Caco-2 (cell line): ENCODE measurements at regions not wholly inside any gene's neighbourhood (a gene's known extent, or its start where the extent isn't known, plus 50 kb on each side); places are given as distances from the start of the nearest gene placed in this dataset.

Source experiments
- BruUV-seq: library from RNA; stranded (reverse); fragments of 400-500 nt; replicated peaks from 2 replicates; lab custom pipeline; 2021; lab: Mats Ljungman, UMichigan
- CTCF ChIA-PET: fragments of 300-600 bp; sonication (Branson Sonifier 250); formaldehyde crosslinking; loops from one replicate; lab custom pipeline; 2022; ENCODE audit warnings: antibody characterized with exemption; lab: Charles Lee
- POLR2A ChIA-PET: fragments of 300-600 bp; sonication (Branson Sonifier 250); formaldehyde crosslinking; loops from one replicate; lab custom pipeline; 2022; ENCODE audit warnings: antibody characterized with exemption; lab: Charles Lee
- DNase-seq, 2 experiments: peaks; one replicate each; pipeline versions ENCODE4 v3.0.0 to v3.0.0-alpha.2; 2020 to 2022
- H3K27me3 ChIP-seq: replicated peaks from 2 replicates; pipeline ENCODE4 v1.6.0; 2011; ENCODE audit warnings: low read length; ENCODE audit not compliant: control insufficient read depth, insufficient read depth
- H3K36me3 ChIP-seq: 2 replicates; pipeline ENCODE4 v1.5.1; 2011; ENCODE audit warnings: low read length; ENCODE audit not compliant: control insufficient read depth, insufficient read depth
- H3K4me1 ChIP-seq: fragments of 250-450 bp; sonication (Bioruptor Pico); 2 replicates; pipeline ENCODE4 v1.5.1; 2020; ENCODE audit warnings: mild to moderate bottlenecking
- H3K4me3 ChIP-seq: 2 replicates; pipeline ENCODE4 v1.5.1; 2011; ENCODE audit warnings: low read depth, mild to moderate bottlenecking, control low read depth, low read length
- H3K9me3 ChIP-seq: fragments of 250-450 bp; sonication (Bioruptor Pico); 2 replicates; pipeline ENCODE4 v1.5.1; 2020; ENCODE audit warnings: mild to moderate bottlenecking, moderate library complexity
- H3K27ac Mint-ChIP-seq: one replicate; pipeline ENCODE4 v1.8.0; 2022; ENCODE audit warnings: mixed read lengths; ENCODE audit not compliant: unreplicated experiment
- H3K27me3 Mint-ChIP-seq: one replicate; pipeline ENCODE4 v1.8.0; 2022; ENCODE audit warnings: mixed read lengths; ENCODE audit not compliant: insufficient read depth, unreplicated experiment
- H3K36me3 Mint-ChIP-seq: one replicate; pipeline ENCODE4 v1.8.0; 2022; ENCODE audit warnings: mild to moderate bottlenecking, mixed read lengths; ENCODE audit not compliant: insufficient read depth, unreplicated experiment
- H3K4me1 Mint-ChIP-seq: one replicate; pipeline ENCODE4 v1.8.0; 2022; ENCODE audit warnings: low read depth, mixed read lengths; ENCODE audit not compliant: unreplicated experiment
- H3K4me3 Mint-ChIP-seq: one replicate; pipeline ENCODE4 v1.8.0; 2022; ENCODE audit warnings: mild to moderate bottlenecking, moderate library complexity, mixed read lengths; ENCODE audit not compliant: unreplicated experiment
- H3K9me3 Mint-ChIP-seq: one replicate; pipeline ENCODE4 v1.8.0; 2022; ENCODE audit warnings: mixed read lengths; ENCODE audit not compliant: unreplicated experiment
- intact Hi-C: fragments of 100-400 bp; cut with micrococcal nuclease; formaldehyde crosslinking; loops from one replicate; pipeline ENCODE4 v1.10.0; 2022; ENCODE audit not compliant: unreplicated experiment
- TF ChIP-seq, protein P1 (sequence below), 2 experiments: fragments of 200-600 bp in 1 of 2; IDR thresholded peaks; 1 replicate in 1 of 2; 2 replicates in 1 of 2; pipeline versions ENCODE4 v1.5.1 to v1.8.0; 2011 to 2022; ENCODE audit warnings: antibody characterized with exemption in 1 of 2, control low read depth in 1 of 2, inconsistent platforms in 1 of 2, low read depth in 1 of 2, low read length in 1 of 2, mild to moderate bottlenecking in 1 of 2, moderate library complexity in 1 of 2; ENCODE audit not compliant: insufficient read depth in 1 of 2, severe bottlenecking in 1 of 2, unreplicated experiment in 1 of 2

DNA sequence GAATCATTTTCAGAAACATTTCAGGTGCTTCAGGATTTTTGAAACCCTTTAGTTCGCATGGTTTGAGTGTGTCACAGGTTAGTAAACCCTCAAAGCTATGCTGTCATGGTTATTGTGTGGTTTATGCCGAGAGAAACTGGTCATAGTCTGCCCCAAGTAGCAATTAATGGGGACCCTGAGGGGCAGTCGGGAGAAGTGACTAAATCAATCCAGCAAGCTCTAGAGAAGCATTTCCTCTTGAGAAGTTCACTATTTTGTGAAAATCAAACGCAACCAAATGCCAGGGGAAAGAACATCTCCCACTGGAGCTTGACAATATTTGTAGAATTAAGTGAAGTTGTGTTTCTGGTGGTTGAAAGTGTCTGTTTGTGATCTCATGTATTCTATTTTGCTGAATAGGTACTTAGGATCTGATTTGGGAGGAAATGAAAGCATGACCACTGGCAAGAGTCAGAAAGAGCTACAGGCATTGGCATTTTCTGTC lies 63.0 kb upstream of the BACH1 start:
- H3K9me3 ChIP-seq, result no peaks in the 10 kb centered on the region
- Mint-ChIP-seq H3K36me3 (no peaks in the 10 kb centered on the region), H3K27ac (no peak overlapping the region), H3K4me1 (peaks cover 29% of the 10 kb centered on the region), H3K9me3 (no peaks in the 10 kb centered on the region), H3K27me3 (no peaks in the 10 kb centered on the region), H3K4me3 (no peak overlapping the region)
- no peak overlapping the region for H3K4me3 ChIP-seq
- DNase-seq, result no peak
- H3K4me1 ChIP-seq, result peaks cover 20% of the 10 kb centered on the region
- no peaks in the 10 kb centered on the region for H3K27me3 ChIP-seq
- no peaks in the 10 kb centered on the region for H3K36me3 ChIP-seq
- CTCF ChIA-PET, result no interaction called here
- no TSS peak for BruUV-seq
- POLR2A ChIA-PET, result no interaction called here
- intact Hi-C loops, result no loop called here
- TF ChIP-seq, protein P1, sequence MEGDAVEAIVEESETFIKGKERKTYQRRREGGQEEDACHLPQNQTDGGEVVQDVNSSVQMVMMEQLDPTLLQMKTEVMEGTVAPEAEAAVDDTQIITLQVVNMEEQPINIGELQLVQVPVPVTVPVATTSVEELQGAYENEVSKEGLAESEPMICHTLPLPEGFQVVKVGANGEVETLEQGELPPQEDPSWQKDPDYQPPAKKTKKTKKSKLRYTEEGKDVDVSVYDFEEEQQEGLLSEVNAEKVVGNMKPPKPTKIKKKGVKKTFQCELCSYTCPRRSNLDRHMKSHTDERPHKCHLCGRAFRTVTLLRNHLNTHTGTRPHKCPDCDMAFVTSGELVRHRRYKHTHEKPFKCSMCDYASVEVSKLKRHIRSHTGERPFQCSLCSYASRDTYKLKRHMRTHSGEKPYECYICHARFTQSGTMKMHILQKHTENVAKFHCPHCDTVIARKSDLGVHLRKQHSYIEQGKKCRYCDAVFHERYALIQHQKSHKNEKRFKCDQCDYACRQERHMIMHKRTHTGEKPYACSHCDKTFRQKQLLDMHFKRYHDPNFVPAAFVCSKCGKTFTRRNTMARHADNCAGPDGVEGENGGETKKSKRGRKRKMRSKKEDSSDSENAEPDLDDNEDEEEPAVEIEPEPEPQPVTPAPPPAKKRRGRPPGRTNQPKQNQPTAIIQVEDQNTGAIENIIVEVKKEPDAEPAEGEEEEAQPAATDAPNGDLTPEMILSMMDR (IDR thresholded peaks at IDR 0.05; ENCODE audit: insufficient read depth in 1 of 2, low read depth in 1 of 2, low read length in 1 of 2, severe bottlenecking in 1 of 2, unreplicated experiment in 1 of 2), result no peak

DNA sequence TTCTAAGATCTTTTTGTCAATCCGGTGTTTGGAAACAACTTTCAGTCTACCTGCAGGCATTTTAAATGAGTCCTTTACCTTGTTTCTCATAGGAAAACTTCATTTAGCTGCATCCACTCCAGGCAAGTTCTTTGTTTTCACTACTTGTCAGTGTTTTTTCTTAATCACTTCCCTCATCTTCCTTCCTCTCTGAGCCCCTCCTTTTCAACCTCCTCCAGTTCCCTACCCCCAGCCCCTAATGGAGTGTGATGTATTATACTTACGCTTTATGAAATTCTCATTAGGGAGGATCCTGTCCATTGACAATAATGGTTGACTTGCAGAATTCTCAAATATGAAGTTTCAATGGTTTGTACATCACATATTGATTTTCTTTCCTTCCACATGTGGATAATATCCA lies 62.5 kb upstream of the BACH1 start:
- TF ChIP-seq, protein P1 (IDR thresholded peaks at IDR 0.05; ENCODE audit: insufficient read depth in 1 of 2, low read depth in 1 of 2, low read length in 1 of 2, severe bottlenecking in 1 of 2, unreplicated experiment in 1 of 2), result no peak
- intact Hi-C loops, result no loop called here
- H3K4me1 Mint-ChIP-seq, result peaks cover 25% of the 10 kb centered on the region
- no TSS peak for BruUV-seq
- H3K4me3 Mint-ChIP-seq, result no peak overlapping the region
- Histone ChIP-seq H3K4me3 (no peak overlapping the region), H3K4me1 (peaks cover 20% of the 10 kb centered on the region), H3K9me3 (no peaks in the 10 kb centered on the region), H3K36me3 (no peaks in the 10 kb centered on the region), H3K27me3 (no peaks in the 10 kb centered on the region)
- no peak for DNase-seq
- CTCF ChIA-PET, result no interaction called here
- H3K36me3 Mint-ChIP-seq, result no peaks in the 10 kb centered on the region
- POLR2A ChIA-PET, result no interaction called here
- no peaks in the 10 kb centered on the region for H3K27me3 Mint-ChIP-seq
- H3K9me3 Mint-ChIP-seq, result no peaks in the 10 kb centered on the region
- no peak overlapping the region for H3K27ac Mint-ChIP-seq

DNA sequence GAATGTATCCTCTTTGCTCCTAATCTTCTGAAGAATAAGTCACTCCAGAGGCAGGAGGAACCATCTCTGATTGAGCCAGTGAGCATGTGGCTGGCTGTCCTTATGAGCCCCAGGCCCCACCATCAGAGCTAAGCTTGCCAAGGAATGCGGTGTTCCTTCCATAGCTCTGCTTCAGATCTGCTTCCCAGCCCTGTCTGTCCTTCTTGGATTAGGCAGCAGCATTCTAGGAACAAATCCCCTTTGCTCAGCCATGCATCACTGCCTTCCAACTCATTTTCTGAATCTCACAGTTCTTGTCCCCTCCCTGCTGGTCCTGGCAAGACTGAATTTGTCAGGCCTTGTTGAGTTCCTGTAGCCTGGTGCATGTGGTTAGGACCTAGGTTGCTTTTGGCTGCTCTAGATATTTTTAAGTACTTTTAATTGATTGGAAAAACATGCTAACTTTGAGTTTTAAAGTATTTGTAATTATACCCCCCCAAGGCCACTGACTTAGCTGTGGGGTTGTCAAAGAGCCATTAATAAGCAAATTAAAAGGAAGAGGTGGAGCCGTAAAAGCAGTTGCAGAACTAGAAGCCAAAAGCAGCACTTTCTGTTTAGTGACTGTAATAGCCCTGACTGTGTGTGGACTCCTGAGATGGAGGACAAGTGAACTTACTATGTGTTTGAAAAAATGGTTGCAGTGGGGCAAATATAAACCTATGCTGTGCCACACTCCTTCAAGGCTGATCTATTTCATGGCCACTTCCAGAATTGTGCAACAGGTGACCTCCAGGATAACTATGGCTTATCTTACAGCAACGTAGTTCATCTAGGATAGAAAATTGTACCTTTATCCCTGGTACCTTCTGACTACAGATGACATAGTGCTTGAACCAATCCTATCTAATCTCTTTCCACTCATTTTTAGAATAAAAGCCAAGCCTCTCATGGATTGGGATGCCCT lies 61.3 kb upstream of the BACH1 start:
- ChIA-PET POLR2A (no interaction called here), CTCF (no interaction called here)
- H3K27me3 ChIP-seq, result no peaks in the 10 kb centered on the region
- Mint-ChIP-seq H3K4me3 (no peak overlapping the region), H3K27ac (peak overlapping the region; percentile 53), H3K9me3 (no peaks in the 10 kb centered on the region), H3K36me3 (no peaks in the 10 kb centered on the region), H3K4me1 (peaks cover 19% of the 10 kb centered on the region), H3K27me3 (no peaks in the 10 kb centered on the region)
- TF ChIP-seq, protein P1 (IDR thresholded peaks at IDR 0.05; ENCODE audit: insufficient read depth in 1 of 2, low read depth in 1 of 2, low read length in 1 of 2, severe bottlenecking in 1 of 2, unreplicated experiment in 1 of 2), result no peak
- no peaks in the 10 kb centered on the region for H3K9me3 ChIP-seq
- H3K4me3 ChIP-seq, result no peak overlapping the region
- intact Hi-C loops, result no loop called here
- no peak for DNase-seq
- H3K4me1 ChIP-seq, result peaks cover 15% of the 10 kb centered on the region
- no TSS peak for BruUV-seq
- no peaks in the 10 kb centered on the region for H3K36me3 ChIP-seq
